HK-2 (cell line): ENCODE measurements at regions not wholly inside any gene's neighbourhood (a gene's known extent, or its start where the extent isn't known, plus 50 kb on each side); places are given as distances from the start of the nearest gene placed in this dataset.
"Not testable (repeated sequence)": the region's sequence is repeated elsewhere in the genome, so short reads cannot be mapped to it uniquely, and the experiment has no call there.

Experiments used
- DNase-seq: peaks from one replicate; pipeline ENCODE4 v3.0.0-alpha.2; 2018; ENCODE audit not compliant: unreplicated experiment

GRCh38 chr1:193457676-193458075 is 271.3 kb upstream of the B3GALT2 start:
- no peak for DNase-seq

- no peak for DNase-seq
Measured at GRCh38 chr1:193456811-193457280, 270.4 kb upstream of the B3GALT2 start.

GRCh38 chr1:193451606-193452005 is 265.2 kb upstream of the B3GALT2 start:
- no peak for DNase-seq

- no peak for DNase-seq
Measured at GRCh38 chr1:193451001-193451400, 264.6 kb upstream of the B3GALT2 start.

GRCh38 chr1:193448682-193449461 is 262.5 kb upstream of the B3GALT2 start:
- DNase-seq = no peak

GRCh38 chr1:193443886-193444285 is 257.5 kb upstream of the B3GALT2 start:
- no peak for DNase-seq

GRCh38 chr1:193438771-193439170 is 252.4 kb upstream of the B3GALT2 start:
- DNase-seq = no peak

GRCh38 chr1:193438312-193438711 is 251.9 kb upstream of the B3GALT2 start:
- no peak for DNase-seq

- no peak for DNase-seq
Measured at GRCh38 chr1:193437785-193438184, 251.4 kb upstream of the B3GALT2 start.

- not testable (repeated sequence) for DNase-seq
Measured at GRCh38 chr1:193437333-193437732, 250.9 kb upstream of the B3GALT2 start.

- no peak for DNase-seq
Measured at GRCh38 chr1:193435781-193436180, 249.4 kb upstream of the B3GALT2 start.

- DNase-seq = no peak
Measured at GRCh38 chr1:193434319-193434718, 247.9 kb upstream of the B3GALT2 start.

- no peak for DNase-seq
Measured at GRCh38 chr1:193433599-193433998, 247.2 kb upstream of the B3GALT2 start.

- no peak for DNase-seq
Measured at GRCh38 chr1:193432979-193433587, 246.7 kb upstream of the B3GALT2 start.

- DNase-seq = no peak
Measured at GRCh38 chr1:193431265-193431977, 245.0 kb upstream of the B3GALT2 start.

GRCh38 chr1:193427524-193427923 is 241.1 kb upstream of the B3GALT2 start:
- no peak for DNase-seq

- no peak for DNase-seq
Measured at GRCh38 chr1:193426061-193426460, 239.6 kb upstream of the B3GALT2 start.

GRCh38 chr1:193421487-193421886 is 235.1 kb upstream of the B3GALT2 start:
- DNase-seq = no peak

GRCh38 chr1:193419295-193419694 is 232.9 kb upstream of the B3GALT2 start:
- DNase-seq = no peak

- DNase-seq = no peak
Measured at GRCh38 chr1:193418745-193419058, 232.3 kb upstream of the B3GALT2 start.

- DNase-seq = no peak
Measured at GRCh38 chr1:193417945-193418744, 231.7 kb upstream of the B3GALT2 start.

GRCh38 chr1:193417403-193417802 is 231.0 kb upstream of the B3GALT2 start:
- DNase-seq = peak; percentile 45
